ENCODE measurements at regions not wholly inside any gene's neighbourhood (a gene's known extent, or its start where the extent isn't known, plus 50 kb on each side); places are given as distances from the start of the nearest gene placed in this dataset.
"Not testable (repeated sequence)": the region's sequence is repeated elsewhere in the genome, so short reads cannot be mapped to it uniquely, and the experiment has no call there.

DNA sequence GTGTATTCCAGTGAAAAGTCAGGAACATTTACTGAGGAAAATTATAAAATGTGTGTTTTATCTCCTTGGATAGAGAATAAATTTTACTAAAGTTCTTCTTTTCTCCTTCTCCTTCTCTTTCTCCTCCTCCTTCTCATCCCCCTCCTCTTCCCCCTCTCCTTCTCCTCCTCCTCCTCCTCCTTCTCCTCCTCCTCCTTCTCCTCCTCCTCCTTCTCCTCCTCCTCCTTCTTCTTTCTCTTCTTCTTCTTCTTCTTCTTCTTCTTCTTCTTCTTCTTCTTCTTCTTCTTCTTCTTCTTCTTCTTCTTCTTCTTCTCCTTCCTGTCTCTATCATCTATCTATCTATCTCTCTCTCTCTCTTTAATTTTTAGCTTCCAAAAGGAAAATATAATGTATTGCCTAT is 337.1 kb upstream of the MAF start:
- TF ChIP-seq, protein P1, sequence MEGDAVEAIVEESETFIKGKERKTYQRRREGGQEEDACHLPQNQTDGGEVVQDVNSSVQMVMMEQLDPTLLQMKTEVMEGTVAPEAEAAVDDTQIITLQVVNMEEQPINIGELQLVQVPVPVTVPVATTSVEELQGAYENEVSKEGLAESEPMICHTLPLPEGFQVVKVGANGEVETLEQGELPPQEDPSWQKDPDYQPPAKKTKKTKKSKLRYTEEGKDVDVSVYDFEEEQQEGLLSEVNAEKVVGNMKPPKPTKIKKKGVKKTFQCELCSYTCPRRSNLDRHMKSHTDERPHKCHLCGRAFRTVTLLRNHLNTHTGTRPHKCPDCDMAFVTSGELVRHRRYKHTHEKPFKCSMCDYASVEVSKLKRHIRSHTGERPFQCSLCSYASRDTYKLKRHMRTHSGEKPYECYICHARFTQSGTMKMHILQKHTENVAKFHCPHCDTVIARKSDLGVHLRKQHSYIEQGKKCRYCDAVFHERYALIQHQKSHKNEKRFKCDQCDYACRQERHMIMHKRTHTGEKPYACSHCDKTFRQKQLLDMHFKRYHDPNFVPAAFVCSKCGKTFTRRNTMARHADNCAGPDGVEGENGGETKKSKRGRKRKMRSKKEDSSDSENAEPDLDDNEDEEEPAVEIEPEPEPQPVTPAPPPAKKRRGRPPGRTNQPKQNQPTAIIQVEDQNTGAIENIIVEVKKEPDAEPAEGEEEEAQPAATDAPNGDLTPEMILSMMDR (IDR thresholded peaks at IDR 0.05): not testable (repeated sequence)
- TF ChIP-seq POLR2AphosphoS5, POLR2A (IDR thresholded peaks at IDR 0.05): not testable (repeated sequence)
